Right atrium auricular region (tissue), 2 donors: ENCODE measurements at regions not wholly inside any gene's neighbourhood (a gene's known extent, or its start where the extent isn't known, plus 50 kb on each side); places are given as distances from the start of the nearest gene placed in this dataset.
"Not testable (repeated sequence)": the region's sequence is repeated elsewhere in the genome, so short reads cannot be mapped to it uniquely, and the experiment has no call there.

Experiments
- DNase-seq: peaks from one replicate; pipeline ENCODE4 v3.0.0-alpha.2; 2019; ENCODE audit warnings: low spot score
- H3K27ac ChIP-seq, 2 donors: fragments of 200-600 bp; sonication (generic); 1 replicate in 1 of 2; 2 replicates in 1 of 2; pipeline ENCODE4 v1.5.1; 2016 to 2019
- H3K27me3 ChIP-seq, 2 donors: fragments of 200-600 bp; sonication (generic); one replicate each; pipeline versions ENCODE4 v1.5.1 to v1.6.0; 2017 to 2019
- H3K36me3 ChIP-seq: fragments of 200-600 bp; sonication (generic); one replicate; pipeline ENCODE4 v1.5.1; 2016
- H3K4me1 ChIP-seq, 2 donors: fragments of 200-600 bp; sonication (generic); one replicate each; pipeline versions ENCODE4 v1.5.1 to v1.6.0; 2017 to 2019
- H3K4me3 ChIP-seq, 2 donors: fragments of 200-600 bp; sonication (generic); 1 replicate in 1 of 2; 2 replicates in 1 of 2; pipeline ENCODE4 v1.5.1; 2017 to 2019; ENCODE audit warnings: mild to moderate bottlenecking in 1 of 2, moderate library complexity in 1 of 2
- H3K9me3 ChIP-seq, 2 donors: fragments of 200-600 bp; sonication (generic); one replicate each; pipeline ENCODE4 v1.5.1; 2019
- CTCF ChIP-seq, 2 donors: fragments of 200-600 bp; sonication (generic); IDR thresholded peaks; one replicate each; pipeline ENCODE4 v1.5.1; 2019; ENCODE audit warnings: antibody characterized with exemption in 2 of 2

- H3K9me3 ChIP-seq: peaks cover 0 to 7% of the 10 kb centered on the region in 2 donors
- no peaks in the 10 kb centered on the region for H3K27me3 ChIP-seq
- H3K4me1 ChIP-seq: no peaks in the 10 kb centered on the region
- H3K4me3 ChIP-seq: no peak overlapping the region
- H3K36me3 ChIP-seq: no peaks in the 10 kb centered on the region
- no peak for DNase-seq
- no peak overlapping the region for H3K27ac ChIP-seq
- no peak for TF ChIP-seq CTCF (IDR thresholded peaks at IDR 0.05)
These were observed 254.0 kb upstream of the KITLG start for GRCh38 chr12:88834226-88834625.

- no peak for DNase-seq
- Histone ChIP-seq H3K9me3 (peaks cover 0 to 5% of the 10 kb centered on the region in 2 donors), H3K27me3 (no peaks in the 10 kb centered on the region), H3K4me1 (no peaks in the 10 kb centered on the region), H3K4me3 (no peak overlapping the region), H3K27ac (no peak overlapping the region), H3K36me3 (no peaks in the 10 kb centered on the region)
- TF ChIP-seq CTCF (IDR thresholded peaks at IDR 0.05): no peak
These were observed 253.4 kb upstream of the KITLG start for GRCh38 chr12:88833641-88834116.

- not testable (repeated sequence) for H3K4me1 ChIP-seq, H3K4me3 ChIP-seq, DNase-seq, H3K27ac ChIP-seq, H3K9me3 ChIP-seq, H3K27me3 ChIP-seq, H3K36me3 ChIP-seq
These were observed 248.3 kb upstream of the KITLG start for GRCh38 chr12:88828537-88828936.

- no peak for TF ChIP-seq CTCF (IDR thresholded peaks at IDR 0.05)
- DNase-seq: no peak
- no peak overlapping the region for H3K4me3 ChIP-seq
- no peaks in the 10 kb centered on the region for H3K27me3 ChIP-seq
- no peaks in the 10 kb centered on the region for H3K4me1 ChIP-seq
- no peak overlapping the region for H3K27ac ChIP-seq
- H3K9me3 ChIP-seq: peaks cover 0 to 4% of the 10 kb centered on the region in 2 donors
- no peaks in the 10 kb centered on the region for H3K36me3 ChIP-seq
These were observed 239.7 kb upstream of the KITLG start for GRCh38 chr12:88820012-88820411.

- no peak for DNase-seq
- no peak for TF ChIP-seq CTCF (IDR thresholded peaks at IDR 0.05)
- Histone ChIP-seq H3K4me3 (no peak overlapping the region), H3K27me3 (no peaks in the 10 kb centered on the region), H3K36me3 (no peaks in the 10 kb centered on the region), H3K4me1 (no peaks in the 10 kb centered on the region), H3K27ac (no peak overlapping the region), H3K9me3 (peaks cover 0 to 4% of the 10 kb centered on the region in 2 donors)
These were observed 235.9 kb upstream of the KITLG start for GRCh38 chr12:88816201-88816600.

GRCh38 chr12:88814779-88815178 lies 234.5 kb upstream of the KITLG start:
- Histone ChIP-seq H3K4me1 (no peaks in the 10 kb centered on the region), H3K27me3 (no peaks in the 10 kb centered on the region), H3K36me3 (no peaks in the 10 kb centered on the region), H3K27ac (no peak overlapping the region), H3K9me3 (peaks cover 0 to 4% of the 10 kb centered on the region in 2 donors), H3K4me3 (no peak overlapping the region)
- TF ChIP-seq CTCF (IDR thresholded peaks at IDR 0.05): no peak
- DNase-seq: no peak
